Stomach (tissue), 4 donors: ENCODE measurements at regions not wholly inside any gene's neighbourhood (a gene's known extent, or its start where the extent isn't known, plus 50 kb on each side); places are given as distances from the start of the nearest gene placed in this dataset.

Experiments used
- CTCF ChIP-seq, 7 experiments: fragments of 450-650 bp in 4 of 7; fragments of 200-600 bp in 3 of 7; sonication (generic) in 3 of 7; IDR thresholded peaks; one replicate each; pipeline ENCODE4 v1.5.1; 2016 to 2019; ENCODE audit warnings: antibody characterized with exemption in 7 of 7, control low read depth in 2 of 7, mild to moderate bottlenecking in 1 of 7
- POLR2A ChIP-seq, 4 donors: fragments of 450-650 bp; IDR thresholded peaks; one replicate each; pipeline ENCODE4 v1.6.1; 2016; ENCODE audit warnings: antibody characterized with exemption in 4 of 4, control low read depth in 2 of 4, mild to moderate bottlenecking in 1 of 4, moderate library complexity in 1 of 4
- POLR2AphosphoS5 ChIP-seq, 3 donors: sonication (generic); formaldehyde crosslinking; IDR thresholded peaks; one replicate each; pipeline ENCODE4 v1.6.1; 2016; ENCODE audit warnings: antibody characterized with exemption in 3 of 3

DNA sequence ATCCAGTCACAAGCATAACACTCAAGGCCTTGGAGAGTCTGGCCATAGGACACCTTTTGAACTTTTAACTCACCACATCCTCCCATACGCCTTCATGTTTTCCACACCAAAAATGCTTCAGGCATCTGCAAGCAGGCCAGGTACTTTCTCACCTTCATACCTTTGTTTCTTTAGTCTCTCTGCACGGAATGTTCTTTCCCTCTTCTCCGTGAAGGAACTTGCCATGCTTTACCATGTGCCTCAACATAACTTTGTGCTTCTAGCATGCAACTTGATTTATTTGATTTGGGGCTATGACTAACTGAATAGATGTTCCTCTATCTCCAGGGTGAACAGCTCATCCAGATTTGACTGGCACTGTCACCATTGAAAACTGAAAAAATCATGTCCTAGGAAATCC lies 141.7 kb upstream of the ACVR2A start:
- TF ChIP-seq CTCF (IDR thresholded peaks at IDR 0.05): no peak
- TF ChIP-seq POLR2AphosphoS5 (IDR thresholded peaks at IDR 0.05): no peak
- no peak for TF ChIP-seq POLR2A (IDR thresholded peaks at IDR 0.05)
